ENCODE measurements at regions not wholly inside any gene's neighbourhood (a gene's known extent, or its start where the extent isn't known, plus 50 kb on each side); places are given as distances from the start of the nearest gene placed in this dataset.

DNA sequence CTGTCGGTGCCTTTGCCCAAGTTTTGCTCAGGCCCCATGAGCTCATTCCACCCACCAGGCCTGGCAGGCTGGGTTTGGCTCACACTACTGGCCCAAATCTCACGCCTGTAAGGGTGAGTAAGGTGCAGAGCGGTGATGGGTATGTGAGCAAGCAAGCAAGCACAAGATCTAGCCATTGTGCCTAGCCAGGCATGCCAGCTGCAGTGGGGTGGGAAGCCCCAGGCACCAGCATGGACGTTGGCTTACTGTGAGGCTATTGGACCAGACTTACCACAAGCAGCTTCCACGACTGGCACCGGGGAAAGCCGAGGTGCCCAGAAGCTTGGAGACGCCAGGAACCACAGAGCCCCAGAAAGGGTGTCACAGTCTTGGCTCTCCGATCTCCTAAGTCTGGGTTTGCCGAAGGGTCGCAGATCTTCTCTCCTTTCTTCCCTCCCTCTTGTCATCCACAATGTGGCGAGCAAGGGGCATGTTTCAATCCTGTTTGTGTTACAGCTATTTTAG, 2659.4 kb upstream of the PCDH20 start (continued):
- TF ChIP-seq, protein P1, sequence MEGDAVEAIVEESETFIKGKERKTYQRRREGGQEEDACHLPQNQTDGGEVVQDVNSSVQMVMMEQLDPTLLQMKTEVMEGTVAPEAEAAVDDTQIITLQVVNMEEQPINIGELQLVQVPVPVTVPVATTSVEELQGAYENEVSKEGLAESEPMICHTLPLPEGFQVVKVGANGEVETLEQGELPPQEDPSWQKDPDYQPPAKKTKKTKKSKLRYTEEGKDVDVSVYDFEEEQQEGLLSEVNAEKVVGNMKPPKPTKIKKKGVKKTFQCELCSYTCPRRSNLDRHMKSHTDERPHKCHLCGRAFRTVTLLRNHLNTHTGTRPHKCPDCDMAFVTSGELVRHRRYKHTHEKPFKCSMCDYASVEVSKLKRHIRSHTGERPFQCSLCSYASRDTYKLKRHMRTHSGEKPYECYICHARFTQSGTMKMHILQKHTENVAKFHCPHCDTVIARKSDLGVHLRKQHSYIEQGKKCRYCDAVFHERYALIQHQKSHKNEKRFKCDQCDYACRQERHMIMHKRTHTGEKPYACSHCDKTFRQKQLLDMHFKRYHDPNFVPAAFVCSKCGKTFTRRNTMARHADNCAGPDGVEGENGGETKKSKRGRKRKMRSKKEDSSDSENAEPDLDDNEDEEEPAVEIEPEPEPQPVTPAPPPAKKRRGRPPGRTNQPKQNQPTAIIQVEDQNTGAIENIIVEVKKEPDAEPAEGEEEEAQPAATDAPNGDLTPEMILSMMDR (CRISPR knock-in tag; IDR thresholded peaks at IDR 0.05): 0 out of 2 replicates have a peak, but pooled peaks have one; percentile 4
- TF ChIP-seq RFX3 (CRISPR knock-in tag; IDR thresholded peaks at IDR 0.05): no peak

DNA sequence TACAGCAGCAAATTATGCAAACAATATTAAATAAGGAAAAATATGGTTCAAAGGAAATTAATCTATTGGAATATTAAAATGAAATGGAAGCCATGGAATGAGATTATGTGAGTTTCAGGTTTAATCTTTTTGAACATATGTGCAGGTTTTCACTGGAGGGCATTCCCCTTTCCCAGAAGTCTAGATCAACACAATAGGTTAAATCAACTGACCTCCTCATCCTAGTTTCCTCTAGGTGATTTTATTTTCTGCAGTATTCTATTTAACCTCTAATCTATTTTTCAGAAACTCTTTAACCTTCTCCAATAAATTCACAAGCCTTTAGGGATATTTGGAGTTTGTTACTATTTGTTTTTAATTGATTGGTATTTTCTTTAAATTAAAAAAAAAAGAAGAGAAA, 2657.6 kb upstream of the PCDH20 start:
- ATAC-seq (no peak), DNase-seq (ENCODE audit: low spot score) (peak; percentile 3), FAIRE-seq (no peak)
- peaks cover 37% of the 10 kb centered on the region for H3K4me1 ChIP-seq (ENCODE audit: insufficient read depth, low read length)
- no peak overlapping the region for H3K9ac ChIP-seq (ENCODE audit: insufficient read depth, low read depth, low read length)
- no peak overlapping the region for H2AFZ ChIP-seq (ENCODE audit: low read length)
- ChIA-PET POLR2A (no interaction called here), CTCF (ENCODE audit: low intra/inter-chr PET ratio, low total read pairs) (no interaction called here)
- peak overlapping the region; percentile 65 for H3K4me2 ChIP-seq (ENCODE audit: low read depth, low read length)
- peak overlapping the region; percentile 23 to 46 (median 36); a peak in 5 of 6 replicates for H3K4me3 ChIP-seq (replicated peaks in 1 of 3; ENCODE audit: insufficient read depth in 1 of 3, low read depth in 2 of 3, low read length in 3 of 3)
- peaks cover 44% of the 10 kb centered on the region for H3K79me2 ChIP-seq (ENCODE audit: insufficient read depth, low read length)
- in situ Hi-C loops (cut with HindIII; ENCODE audit: extremely low pct_ligation_motif_present, low pct_unique_long_range_greater_than_20kb): no loop called here
- no peaks in the 10 kb centered on the region for H3K36me3 ChIP-seq (replicated peaks in 1 of 2; ENCODE audit: control insufficient read depth in 1 of 2, insufficient read depth in 2 of 2, low read length in 2 of 2)
- intact Hi-C loops (cut with micrococcal nuclease; ENCODE audit: unreplicated experiment): no loop called here
- H4K20me1 ChIP-seq (ENCODE audit: insufficient read depth, low read length): 0 out of 2 replicates have a peak, but pooled peaks cover 2% of the 10 kb centered on the region
- H3K27me3 ChIP-seq (ENCODE audit: control insufficient read depth in 1 of 2, insufficient read depth in 2 of 2, low read length in 2 of 2): no peaks in the 10 kb centered on the region; a peak in 1 of 5 replicates
- TSS peak; percentile 17 for BruUV-seq (replicated peaks)
- no peak overlapping the region for H3K27ac ChIP-seq (ENCODE audit: extremely low read length, insufficient read depth, low read length)
- no peaks in the 10 kb centered on the region for H3K9me3 ChIP-seq (ENCODE audit: low read length)
- TF ChIP-seq NCOA5 (CRISPR knock-in tag; IDR thresholded peaks at IDR 0.05) (no peak), PAF1 (CRISPR knock-in tag; IDR thresholded peaks at IDR 0.05) (no peak), ZNF543 (CRISPR knock-in tag; IDR thresholded peaks at IDR 0.05) (no peak), MIER2 (CRISPR knock-in tag; IDR thresholded peaks at IDR 0.05) (no peak), SALL1 (CRISPR knock-in tag; IDR thresholded peaks at IDR 0.05) (no peak), PTBP1 (IDR thresholded peaks at IDR 0.05; ENCODE audit: low read depth, low read length, poor library complexity, severe bottlenecking) (no peak), ZNF609 (CRISPR knock-in tag; IDR thresholded peaks at IDR 0.05; ENCODE audit: borderline replicate concordance) (no peak), ZNF496 (CRISPR knock-in tag; IDR thresholded peaks at IDR 0.05; ENCODE audit: insufficient replicate concordance) (no peak), SP4 (CRISPR knock-in tag; IDR thresholded peaks at IDR 0.05) (no peak), ZSCAN31 (CRISPR knock-in tag; IDR thresholded peaks at IDR 0.05; ENCODE audit: low read depth) (no peak), ZNF124 (CRISPR knock-in tag; IDR thresholded peaks at IDR 0.05) (no peak), BCL6 (CRISPR knock-in tag; IDR thresholded peaks at IDR 0.05) (peak; percentile 55), ZFP82 (CRISPR knock-in tag; IDR thresholded peaks at IDR 0.05; ENCODE audit: borderline replicate concordance) (no peak), ZSCAN21 (CRISPR knock-in tag; IDR thresholded peaks at IDR 0.05; ENCODE audit: borderline replicate concordance) (no peak), ZNF484 (CRISPR knock-in tag; IDR thresholded peaks at IDR 0.05; ENCODE audit: borderline replicate concordance, low read depth) (no peak)
- TF ChIP-seq, protein P2, sequence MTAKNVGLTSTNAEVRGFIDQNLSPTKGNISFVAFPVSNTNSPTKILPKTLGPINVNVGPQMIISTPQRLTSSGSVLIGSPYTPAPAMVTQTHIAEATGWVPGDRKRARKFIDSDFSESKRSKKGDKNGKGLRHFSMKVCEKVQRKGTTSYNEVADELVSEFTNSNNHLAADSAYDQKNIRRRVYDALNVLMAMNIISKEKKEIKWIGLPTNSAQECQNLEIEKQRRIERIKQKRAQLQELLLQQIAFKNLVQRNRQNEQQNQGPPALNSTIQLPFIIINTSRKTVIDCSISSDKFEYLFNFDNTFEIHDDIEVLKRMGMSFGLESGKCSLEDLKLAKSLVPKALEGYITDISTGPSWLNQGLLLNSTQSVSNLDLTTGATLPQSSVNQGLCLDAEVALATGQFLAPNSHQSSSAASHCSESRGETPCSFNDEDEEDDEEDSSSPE (CRISPR knock-in tag; IDR thresholded peaks at IDR 0.05): no peak
